ENCODE measurements at regions not wholly inside any gene's neighbourhood (a gene's known extent, or its start where the extent isn't known, plus 50 kb on each side); places are given as distances from the start of the nearest gene placed in this dataset.

GRCh38 chr2:189293164-189293563, 113.6 kb upstream of the COL5A2 start:
- H3K4me2 ChIP-seq = no peak overlapping the region
- intact Hi-C loops (cut with micrococcal nuclease; ENCODE audit: unreplicated experiment) = no loop called here
- no peaks in the 10 kb centered on the region for H4K20me1 ChIP-seq (ENCODE audit: insufficient read depth)
- H3K4me3 ChIP-seq = no peak overlapping the region
- POLR2A ChIA-PET (ENCODE audit: unreplicated experiment) = no interaction called here
- no peaks in the 10 kb centered on the region for H3K4me1 ChIP-seq (replicated peaks; ENCODE audit: insufficient read depth)
- CTCF ChIA-PET = no interaction called here
- H3K36me3 ChIP-seq (ENCODE audit: low read depth) = no peaks in the 10 kb centered on the region
- no peaks in the 10 kb centered on the region for H3K27me3 ChIP-seq (ENCODE audit: insufficient read depth, low read depth)
- no peaks in the 10 kb centered on the region for H3K9me2 ChIP-seq (ENCODE audit: insufficient read depth)
- H3F3A ChIP-seq (ENCODE audit: insufficient read depth, low read depth) = no peaks in the 10 kb centered on the region
- H3K27ac ChIP-seq = no peak overlapping the region
- no peaks in the 10 kb centered on the region; the same call in 1 of the 2 replicates for H3K9me3 ChIP-seq (ENCODE audit: insufficient read depth, low read depth)
- BruUV-seq (replicated peaks) = no TSS peak
- no peak overlapping the region for H2AFZ ChIP-seq
- no peak for DNase-seq
- H3K79me2 ChIP-seq (ENCODE audit: low read depth) = no peaks in the 10 kb centered on the region
- TF ChIP-seq CTCF (conservative IDR thresholded peaks at IDR 0.05) = no peak

- no peak for DNase-seq
- POLR2A ChIA-PET (ENCODE audit: unreplicated experiment) = no interaction called here
These were observed 117.9 kb upstream of the COL5A2 start for GRCh38 chr2:189297446-189297845.

GRCh38 chr2:189298038-189298437, 118.5 kb upstream of the COL5A2 start:
- intact Hi-C loops (cut with micrococcal nuclease; ENCODE audit: unreplicated experiment) = no loop called here
- H3K27me3 ChIP-seq (ENCODE audit: insufficient read depth, low read depth) = no peaks in the 10 kb centered on the region
- no peak overlapping the region for H3K4me3 ChIP-seq
- CTCF ChIA-PET = no interaction called here
- DNase-seq = no peak
- H3K4me2 ChIP-seq = no peak overlapping the region
- no peaks in the 10 kb centered on the region for H4K20me1 ChIP-seq (ENCODE audit: insufficient read depth)
- no peaks in the 10 kb centered on the region for H3F3A ChIP-seq (ENCODE audit: insufficient read depth, low read depth)
- no peaks in the 10 kb centered on the region for H3K36me3 ChIP-seq (ENCODE audit: low read depth)
- TF ChIP-seq CTCF (conservative IDR thresholded peaks at IDR 0.05) (no peak), EZH2 (IDR thresholded peaks at IDR 0.05; ENCODE audit: low read depth) (no peak)
- H3K9me2 ChIP-seq (ENCODE audit: insufficient read depth) = no peaks in the 10 kb centered on the region
- no peaks in the 10 kb centered on the region for H3K4me1 ChIP-seq (replicated peaks; ENCODE audit: insufficient read depth)
- no TSS peak for BruUV-seq (replicated peaks)
- H2AFZ ChIP-seq = 0 out of 2 replicates have a peak overlapping the region, but pooled peaks have one; percentile 33
- no peaks in the 10 kb centered on the region for H3K79me2 ChIP-seq (ENCODE audit: low read depth)
- H3K27ac ChIP-seq = no peak overlapping the region
- H3K9me3 ChIP-seq (ENCODE audit: insufficient read depth, low read depth) = no peaks in the 10 kb centered on the region
- POLR2A ChIA-PET (ENCODE audit: unreplicated experiment) = interaction anchor here (0.6 kb wide), 1 partner anchor 143 kb away, joined by 4 read pairs; the partner anchor contains the start of gene WDR75

More at GRCh38 chr2:189297446-189297845, 117.9 kb upstream of the COL5A2 start:
- intact Hi-C loops (cut with micrococcal nuclease; ENCODE audit: unreplicated experiment) = no loop called here
- H3K36me3 ChIP-seq (ENCODE audit: low read depth) = no peaks in the 10 kb centered on the region
- no peaks in the 10 kb centered on the region for H3K4me1 ChIP-seq (replicated peaks; ENCODE audit: insufficient read depth)
- H3K4me3 ChIP-seq = no peak overlapping the region
- BruUV-seq (replicated peaks) = no TSS peak
- H3K9me3 ChIP-seq (ENCODE audit: insufficient read depth, low read depth) = no peaks in the 10 kb centered on the region
- no peaks in the 10 kb centered on the region for H4K20me1 ChIP-seq (ENCODE audit: insufficient read depth)
- H2AFZ ChIP-seq = no peak overlapping the region
- no peaks in the 10 kb centered on the region for H3F3A ChIP-seq (ENCODE audit: insufficient read depth, low read depth)
- no peak overlapping the region for H3K4me2 ChIP-seq
- H3K9me2 ChIP-seq (ENCODE audit: insufficient read depth) = no peaks in the 10 kb centered on the region
- no peak for TF ChIP-seq CTCF (conservative IDR thresholded peaks at IDR 0.05)
- TF ChIP-seq EZH2 (IDR thresholded peaks at IDR 0.05; ENCODE audit: low read depth) = no peak
- no peak overlapping the region for H3K27ac ChIP-seq
- H3K79me2 ChIP-seq (ENCODE audit: low read depth) = no peaks in the 10 kb centered on the region
- CTCF ChIA-PET = no interaction called here
- H3K27me3 ChIP-seq (ENCODE audit: insufficient read depth, low read depth) = no peaks in the 10 kb centered on the region

Data from PC-9 (cell line).